Adrenal gland (tissue), 9 donors: ENCODE measurements at regions not wholly inside any gene's neighbourhood (a gene's known extent, or its start where the extent isn't known, plus 50 kb on each side); places are given as distances from the start of the nearest gene placed in this dataset.

Experiments used
- DNase-seq, 7 donors: peaks; one replicate each; pipeline ENCODE4 v3.0.0-alpha.2; 2019 to 2020
- H3K27ac ChIP-seq, 5 donors: fragments of 200-600 bp; sonication (generic) in 4 of 5; 1 replicate in 3 of 5; 2 replicates in 2 of 5; pipeline versions ENCODE4 v1.5.1 to v1.8.0; 2016 to 2020; ENCODE audit warnings: mild to moderate bottlenecking in 1 of 5
- H3K27me3 ChIP-seq: fragments of 200-600 bp; 2 replicates; pipeline ENCODE4 v1.8.0; 2021
- H3K36me3 ChIP-seq, 2 donors: fragments of 200-600 bp; replicated peaks in 1 of 2; 1 replicate in 1 of 2; 2 replicates in 1 of 2; pipeline versions ENCODE4 v1.5.1 to v1.8.0; 2018 to 2022
- H3K4me1 ChIP-seq, 2 donors: fragments of 200-600 bp; replicated peaks in 1 of 2; 1 replicate in 1 of 2; 2 replicates in 1 of 2; pipeline versions ENCODE4 v1.5.1 to v1.8.0; 2018 to 2021
- H3K4me3 ChIP-seq, 4 donors: fragments of 200-600 bp; sonication (generic) in 3 of 4; one replicate each; pipeline ENCODE4 v1.5.1; 2016 to 2018
- H3K9me3 ChIP-seq, 3 donors: fragments of 200-600 bp; sonication (generic) in 1 of 3; replicated peaks in 1 of 3; 1 replicate in 2 of 3; 2 replicates in 1 of 3; pipeline versions ENCODE4 v1.5.1 to v1.8.0; 2016 to 2021
- CTCF ChIP-seq, 6 experiments: fragments of 450-650 bp in 4 of 6; fragments of 200-600 bp in 2 of 6; sonication (generic) in 1 of 6; IDR thresholded peaks; 1 replicate in 5 of 6; 2 replicates in 1 of 6; pipeline versions ENCODE4 v1.5.1 to v1.8.0; 2016 to 2021; ENCODE audit warnings: antibody characterized with exemption in 6 of 6, mild to moderate bottlenecking in 2 of 6, moderate library complexity in 1 of 6
- POLR2A ChIP-seq, 2 donors: fragments of 450-650 bp; IDR thresholded peaks; one replicate each; pipeline ENCODE4 v1.6.1; 2017; ENCODE audit warnings: antibody characterized with exemption in 2 of 2, mild to moderate bottlenecking in 2 of 2, moderate library complexity in 1 of 2
- WGBS, 4 donors: extraction: QIAGEN DNeasy Blood & Tissue Kit in 2 of 4; methylation state at CpG; one replicate each; pipeline versions ENCODE4 v1.1.5 to v1.1.7; 2013 to 2017; 5-methylcytosine and 5-hydroxymethylcytosine counted together
- intact Hi-C, 2 donors: fragments of 100-400 bp; cut with DNase I; formaldehyde crosslinking; loops; one replicate each; pipeline versions ENCODE4 v1.14.1 to v1.15.0; 2022 to 2023
- donor health status: healthy with polysubstance abuse.
- donor health status: Bipolar disorder and iron deficiency.
- donor health status: DM: yes; HTN: yes; CAD: no.
- donor health status: DM: no; HTN: no; CAD: no.
- donor health status: DM: no; HTN: no; CAD: no.

- TF ChIP-seq POLR2A (IDR thresholded peaks at IDR 0.05): no peak
- TF ChIP-seq CTCF (IDR thresholded peaks at IDR 0.05): peak in 2 of 6 experiments; percentile 27 to 39
- H3K27ac ChIP-seq: no peak overlapping the region
- H3K4me3 ChIP-seq: no peak overlapping the region
- peaks cover 0 to 4% of the 10 kb centered on the region in 2 donors for H3K4me1 ChIP-seq
- no peaks in the 10 kb centered on the region for H3K36me3 ChIP-seq
- H3K9me3 ChIP-seq: no peaks in the 10 kb centered on the region
- DNase-seq: peak in 1 of 7 donors; percentile 9
- intact Hi-C loops: no loop called here
- H3K27me3 ChIP-seq: no peaks in the 10 kb centered on the region
- 56 to 64% (median 62%) methylated on average over 4 of the region's 4 CpGs for WGBS, 4 donors
Measured at GRCh38 chr10:64091897-64092296, 570.7 kb downstream of the REEP3 start.

GRCh38 chr10:64093304-64093703 is 572.1 kb downstream of the REEP3 start:
- no peak overlapping the region for H3K27ac ChIP-seq
- H3K36me3 ChIP-seq: no peaks in the 10 kb centered on the region
- no peaks in the 10 kb centered on the region for H3K27me3 ChIP-seq
- intact Hi-C loops: no loop called here
- H3K4me3 ChIP-seq: no peak overlapping the region
- 75 to 94% (median 81%) methylated on average over 3 of the region's 3 CpGs for WGBS, 4 donors
- no peaks in the 10 kb centered on the region for H3K9me3 ChIP-seq
- peaks cover 0 to 4% of the 10 kb centered on the region in 2 donors for H3K4me1 ChIP-seq
- DNase-seq: no peak
- TF ChIP-seq CTCF (IDR thresholded peaks at IDR 0.05) (no peak), POLR2A (IDR thresholded peaks at IDR 0.05) (no peak)

- no peak for DNase-seq
- H3K4me1 ChIP-seq: peaks cover 0 to 4% of the 10 kb centered on the region in 2 donors
- H3K9me3 ChIP-seq: no peaks in the 10 kb centered on the region
- no peak overlapping the region for H3K27ac ChIP-seq
- no peak for TF ChIP-seq POLR2A (IDR thresholded peaks at IDR 0.05)
- no peak for TF ChIP-seq CTCF (IDR thresholded peaks at IDR 0.05)
- WGBS, 4 donors: 80 to 87% (median 83%) methylated on average over 3 of the region's 3 CpGs
- intact Hi-C loops: no loop called here
- no peaks in the 10 kb centered on the region for H3K27me3 ChIP-seq
- no peaks in the 10 kb centered on the region for H3K36me3 ChIP-seq
- H3K4me3 ChIP-seq: no peak overlapping the region
Measured at GRCh38 chr10:64093946-64094535, 572.8 kb downstream of the REEP3 start.

GRCh38 chr10:64096941-64097340 is 575.7 kb downstream of the REEP3 start:
- 64 to 94% (median 85%) methylated on average over 4 of the region's 4 CpGs for WGBS, 4 donors

More at GRCh38 chr10:64096941-64097340, 575.7 kb downstream of the REEP3 start:
- no peak overlapping the region for H3K27ac ChIP-seq
- no peaks in the 10 kb centered on the region for H3K27me3 ChIP-seq
- no peak for DNase-seq
- intact Hi-C loops: no loop called here
- no peaks in the 10 kb centered on the region for H3K9me3 ChIP-seq
- no peaks in the 10 kb centered on the region for H3K4me1 ChIP-seq
- TF ChIP-seq POLR2A (IDR thresholded peaks at IDR 0.05) (no peak), CTCF (IDR thresholded peaks at IDR 0.05) (no peak)
- H3K4me3 ChIP-seq: no peak overlapping the region
- H3K36me3 ChIP-seq: no peaks in the 10 kb centered on the region
